ENCODE measurements at regions not wholly inside any gene's neighbourhood (a gene's known extent, or its start where the extent isn't known, plus 50 kb on each side); places are given as distances from the start of the nearest gene placed in this dataset.

GRCh38 chr3:102576651-102577050 is 141.8 kb downstream of the ZPLD1 start:
- no peak for DNase-seq
- TF ChIP-seq POLR2A (IDR thresholded peaks at IDR 0.05; ENCODE audit: low read length): no peak
- no peak for TF ChIP-seq GATA1 (IDR thresholded peaks at IDR 0.05; ENCODE audit: low read depth, low read length)

GRCh38 chr3:102577082-102577789 is 142.4 kb downstream of the ZPLD1 start:
- no peak for DNase-seq
- no peak for TF ChIP-seq GATA1 (IDR thresholded peaks at IDR 0.05; ENCODE audit: low read depth, low read length)
- no peak for TF ChIP-seq POLR2A (IDR thresholded peaks at IDR 0.05; ENCODE audit: low read length)

- no peak for DNase-seq
- TF ChIP-seq POLR2A (IDR thresholded peaks at IDR 0.05; ENCODE audit: low read length) (no peak), GATA1 (IDR thresholded peaks at IDR 0.05; ENCODE audit: low read depth, low read length) (no peak)
Observed at GRCh38 chr3:102580760-102581159, 145.9 kb downstream of the ZPLD1 start.

GRCh38 chr3:102586485-102586884 is 151.7 kb downstream of the ZPLD1 start:
- TF ChIP-seq GATA1 (IDR thresholded peaks at IDR 0.05; ENCODE audit: low read depth, low read length): no peak
- TF ChIP-seq POLR2A (IDR thresholded peaks at IDR 0.05; ENCODE audit: low read length): no peak
- no peak for DNase-seq

GRCh38 chr3:102593812-102594602 is 159.2 kb downstream of the ZPLD1 start:
- no peak for TF ChIP-seq POLR2A (IDR thresholded peaks at IDR 0.05; ENCODE audit: low read length)
- DNase-seq: no peak

- no peak for TF ChIP-seq POLR2A (IDR thresholded peaks at IDR 0.05; ENCODE audit: low read length)
- no peak for TF ChIP-seq GATA1 (IDR thresholded peaks at IDR 0.05; ENCODE audit: low read depth, low read length)
- DNase-seq: no peak
Observed at GRCh38 chr3:102595057-102595456, 160.2 kb downstream of the ZPLD1 start.

- DNase-seq: no peak
- TF ChIP-seq GATA1 (IDR thresholded peaks at IDR 0.05; ENCODE audit: low read depth, low read length): no peak
- no peak for TF ChIP-seq POLR2A (IDR thresholded peaks at IDR 0.05; ENCODE audit: low read length)
Observed at GRCh38 chr3:102599819-102600576, 165.2 kb downstream of the ZPLD1 start.

- DNase-seq: peak in 1 of 2 experiments; percentile 1
- TF ChIP-seq POLR2A (IDR thresholded peaks at IDR 0.05; ENCODE audit: low read length): no peak
- no peak for TF ChIP-seq GATA1 (IDR thresholded peaks at IDR 0.05; ENCODE audit: low read depth, low read length)
Observed at GRCh38 chr3:102605153-102605552, 170.3 kb downstream of the ZPLD1 start.

GRCh38 chr3:102608875-102609274 is 174.1 kb downstream of the ZPLD1 start:
- TF ChIP-seq GATA1 (IDR thresholded peaks at IDR 0.05; ENCODE audit: low read depth, low read length): no peak
- no peak for TF ChIP-seq POLR2A (IDR thresholded peaks at IDR 0.05; ENCODE audit: low read length)
- no peak for DNase-seq

- no peak for DNase-seq
- no peak for TF ChIP-seq POLR2A (IDR thresholded peaks at IDR 0.05; ENCODE audit: low read length)
Observed at GRCh38 chr3:102614021-102614569, 179.3 kb downstream of the ZPLD1 start.

- no peak for DNase-seq
- TF ChIP-seq POLR2A (IDR thresholded peaks at IDR 0.05; ENCODE audit: low read length) (no peak), GATA1 (IDR thresholded peaks at IDR 0.05; ENCODE audit: low read depth, low read length) (no peak)
Observed at GRCh38 chr3:102614585-102614984, 179.8 kb downstream of the ZPLD1 start.

- no peak for DNase-seq
- TF ChIP-seq GATA1 (IDR thresholded peaks at IDR 0.05; ENCODE audit: low read depth, low read length): no peak
- TF ChIP-seq POLR2A (IDR thresholded peaks at IDR 0.05; ENCODE audit: low read length): no peak
Observed at GRCh38 chr3:102617381-102617780, 182.6 kb downstream of the ZPLD1 start.

- no peak for TF ChIP-seq GATA1 (IDR thresholded peaks at IDR 0.05; ENCODE audit: low read depth, low read length)
- TF ChIP-seq POLR2A (IDR thresholded peaks at IDR 0.05; ENCODE audit: low read length): no peak
- no peak for DNase-seq
Observed at GRCh38 chr3:102619361-102619760, 184.5 kb downstream of the ZPLD1 start.

GRCh38 chr3:102629943-102630342 is 195.1 kb downstream of the ZPLD1 start:
- no peak for TF ChIP-seq GATA1 (IDR thresholded peaks at IDR 0.05; ENCODE audit: low read depth, low read length)
- no peak for TF ChIP-seq POLR2A (IDR thresholded peaks at IDR 0.05; ENCODE audit: low read length)
- DNase-seq: no peak
